HEK293 (cell line): ENCODE measurements at regions not wholly inside any gene's neighbourhood (a gene's known extent, or its start where the extent isn't known, plus 50 kb on each side); places are given as distances from the start of the nearest gene placed in this dataset.

ENCODE experiments used
- CTCF ChIA-PET: fragments of 350-600 bp; formaldehyde crosslinking; extraction: SDS; loops from one replicate; lab custom pipeline; 2021; ENCODE audit warnings: antibody characterized with exemption; lab: Yijun Ruan, JAX
- POLR2A ChIA-PET: fragments of 300-600 bp; formaldehyde crosslinking; extraction: SDS; loops from one replicate; lab custom pipeline; 2020; ENCODE audit warnings: antibody characterized with exemption, inconsistent platforms; lab: Yijun Ruan, JAX
- H3K27ac ChIP-seq: fragments of 200-500 bp; sonication (Bioruptor generic); 2 replicates; pipeline ENCODE4 v1.5.1; 2014; ENCODE audit warnings: low read depth, low read length, control low read depth, inconsistent platforms; ENCODE audit errors: extremely low read depth
- H3K36me3 ChIP-seq, 2 experiments: fragments of 200-500 bp in 1 of 2; sonication (Bioruptor generic) in 1 of 2; 1 replicate in 1 of 2; 2 replicates in 1 of 2; pipeline ENCODE4 v1.5.1; 2014 to 2017; ENCODE audit warnings: inconsistent platforms in 2 of 2, low read length in 2 of 2; ENCODE audit not compliant: control insufficient read depth in 2 of 2, insufficient read depth in 1 of 2
- H3K4me1 ChIP-seq: fragments of 200-500 bp; sonication (Bioruptor generic); 2 replicates; pipeline ENCODE4 v1.5.1; 2014; ENCODE audit warnings: mild to moderate bottlenecking, low read length, inconsistent platforms; ENCODE audit not compliant: control insufficient read depth, insufficient read depth
- H3K4me3 ChIP-seq: 2 replicates; pipeline ENCODE4 v1.5.1; 2011; ENCODE audit warnings: low read depth, mild to moderate bottlenecking, control low read depth, low read length, moderate library complexity
- H3K9me3 ChIP-seq: fragments of 200-500 bp; sonication (Bioruptor generic); 2 replicates; pipeline ENCODE4 v1.5.1; 2014; ENCODE audit warnings: low read depth, low read length, inconsistent platforms; ENCODE audit not compliant: control insufficient read depth, insufficient read depth
- MEIS1 ChIP-seq: sonication (generic); formaldehyde crosslinking; IDR thresholded peaks from 2 replicates; pipeline ENCODE4 v1.8.1; 2022; ENCODE audit warnings: missing genetic modification reagents, mild to moderate bottlenecking, borderline replicate concordance
- YY2 ChIP-seq: fragments of 450-650 bp; formaldehyde crosslinking; IDR thresholded peaks from 2 replicates; pipeline ENCODE4 v1.5.1; 2016; ENCODE audit warnings: missing biosample characterization, missing genetic modification characterization
- ZBTB10 ChIP-seq: fragments of 450-650 bp; formaldehyde crosslinking; IDR thresholded peaks from 2 replicates; pipeline ENCODE4 v1.5.1; 2016; ENCODE audit warnings: missing biosample characterization, missing genetic modification characterization
- ZBTB11 ChIP-seq: fragments of 450-650 bp; formaldehyde crosslinking; conservative IDR thresholded peaks from 2 replicates; pipeline ENCODE4 v1.5.1; 2016; ENCODE audit warnings: low read depth, missing biosample characterization, missing genetic modification characterization
- ZBTB17 ChIP-seq: fragments of 450-650 bp; formaldehyde crosslinking; IDR thresholded peaks from 2 replicates; pipeline ENCODE4 v1.5.1; 2016; ENCODE audit warnings: missing biosample characterization, missing genetic modification characterization
- ZBTB21 ChIP-seq: fragments of 450-650 bp; formaldehyde crosslinking; IDR thresholded peaks from 2 replicates; pipeline ENCODE4 v1.5.1; 2017; ENCODE audit warnings: missing biosample characterization, missing genetic modification characterization
- ZBTB44 ChIP-seq: fragments of 450-650 bp; IDR thresholded peaks from 2 replicates; pipeline ENCODE4 v1.5.1; 2018; ENCODE audit warnings: missing biosample characterization, mild to moderate bottlenecking, missing genetic modification characterization
- ZFP69B ChIP-seq: fragments of 450-650 bp; formaldehyde crosslinking; IDR thresholded peaks from 2 replicates; pipeline ENCODE4 v1.5.1; 2016; ENCODE audit warnings: missing biosample characterization, missing genetic modification characterization
- ZNF24 ChIP-seq: fragments of 450-650 bp; formaldehyde crosslinking; IDR thresholded peaks from 2 replicates; pipeline ENCODE4 v1.5.1; 2016; ENCODE audit warnings: missing biosample characterization, missing genetic modification characterization
- ZNF335 ChIP-seq: fragments of 450-650 bp; formaldehyde crosslinking; conservative IDR thresholded peaks from 2 replicates; pipeline ENCODE4 v1.5.1; 2016; ENCODE audit warnings: missing biosample characterization, missing genetic modification characterization
- ZNF404 ChIP-seq: fragments of 450-650 bp; formaldehyde crosslinking; IDR thresholded peaks from 2 replicates; pipeline ENCODE4 v1.5.1; 2017; ENCODE audit warnings: missing biosample characterization, missing genetic modification characterization
- ZNF416 ChIP-seq: fragments of 450-650 bp; formaldehyde crosslinking; IDR thresholded peaks from 2 replicates; pipeline ENCODE4 v1.5.1; 2016; ENCODE audit warnings: missing biosample characterization, missing genetic modification characterization
- ZNF488 ChIP-seq: fragments of 450-650 bp; formaldehyde crosslinking; IDR thresholded peaks from 2 replicates; pipeline ENCODE4 v1.5.1; 2016; ENCODE audit warnings: missing biosample characterization, missing genetic modification characterization
- ZNF514 ChIP-seq: fragments of 450-650 bp; formaldehyde crosslinking; IDR thresholded peaks from 2 replicates; pipeline ENCODE4 v1.5.1; 2016; ENCODE audit warnings: missing biosample characterization, missing genetic modification characterization
- ZNF585B ChIP-seq: fragments of 450-650 bp; formaldehyde crosslinking; IDR thresholded peaks from 2 replicates; pipeline ENCODE4 v1.5.1; 2016; ENCODE audit warnings: missing biosample characterization, missing genetic modification characterization
- ZNF660 ChIP-seq: fragments of 450-650 bp; IDR thresholded peaks from 2 replicates; pipeline ENCODE4 v1.5.1; 2018; ENCODE audit warnings: missing biosample characterization, mild to moderate bottlenecking, missing genetic modification characterization
- ZNF701 ChIP-seq: fragments of 450-650 bp; formaldehyde crosslinking; IDR thresholded peaks from 2 replicates; pipeline ENCODE4 v1.5.1; 2016; ENCODE audit warnings: missing biosample characterization, missing genetic modification characterization
- ZNF830 ChIP-seq: fragments of 450-650 bp; IDR thresholded peaks from 2 replicates; pipeline ENCODE4 v1.5.0; 2018; ENCODE audit warnings: missing biosample characterization, missing genetic modification characterization, low read depth, mild to moderate bottlenecking, moderate library complexity
- ZXDB ChIP-seq: fragments of 450-650 bp; formaldehyde crosslinking; IDR thresholded peaks from 2 replicates; pipeline ENCODE4 v1.5.1; 2016; ENCODE audit warnings: missing biosample characterization, missing genetic modification characterization

- no peak for TF ChIP-seq ZBTB10 (tag by site-specific recombination)
- no peak for TF ChIP-seq ZBTB44 (tag by site-specific recombination)
- TF ChIP-seq YY2: no peak
- no peak for TF ChIP-seq ZNF701 (tag by site-specific recombination)
- TF ChIP-seq ZNF488 (tag by site-specific recombination): no peak
- no peak for TF ChIP-seq ZBTB11 (tag by site-specific recombination)
- 0 out of 2 replicates have a peak, but pooled peaks have one; percentile 43 for TF ChIP-seq ZNF24 (tag by site-specific recombination)
- TF ChIP-seq MEIS1 (CRISPR knock-in tag): no peak
- no peak for TF ChIP-seq ZNF585B (tag by site-specific recombination)
- TF ChIP-seq ZNF514: no peak
- TF ChIP-seq ZBTB21 (tag by site-specific recombination): peak; percentile 58; the same call in 1 of the 2 replicates
- TF ChIP-seq ZNF404: no peak
- peak; percentile 60 for TF ChIP-seq ZBTB17 (tag by site-specific recombination)
- no peak for TF ChIP-seq ZNF830
- no peak for TF ChIP-seq ZFP69B (tag by site-specific recombination)
- TF ChIP-seq ZXDB: peak; percentile 68
- TF ChIP-seq ZNF335 (tag by site-specific recombination): no peak
These were observed 235.0 kb upstream of the FGGY start (continued) for GRCh38 chr1:59061876-59062275.

GRCh38 chr1:59062743-59063142 lies 234.2 kb upstream of the FGGY start:
- Histone ChIP-seq H3K4me1 (peaks cover 5% of the 10 kb centered on the region; the same call in 1 of the 2 replicates), H3K4me3 (no peak overlapping the region), H3K36me3 (no peaks in the 10 kb centered on the region), H3K27ac (no peak overlapping the region), H3K9me3 (no peaks in the 10 kb centered on the region)
- TF ChIP-seq ZNF416 (tag by site-specific recombination): no peak
- 0 out of 2 replicates have a peak, but pooled peaks have one; percentile 31 for TF ChIP-seq ZNF660 (tag by site-specific recombination)
- POLR2A ChIA-PET: interaction anchor here (0.5 to 1.1 kb wide), 3 partner anchors 152 to 279 kb away, joined by 3 to 6 read pairs (median 3); partner anchors contain the start of gene JUN
- CTCF ChIA-PET: interaction anchor here (2.0 kb wide), 1 partner anchor 9 kb away, joined by 6 read pairs; no protein-coding TSS in a partner anchor
